IgD-negative memory B cell (primary cell): ENCODE measurements at regions not wholly inside any gene's neighbourhood (a gene's known extent, or its start where the extent isn't known, plus 50 kb on each side); places are given as distances from the start of the nearest gene placed in this dataset.

ENCODE experiments used
- H3K27ac Mint-ChIP-seq, 3 donors: one replicate each; pipeline ENCODE4 v1.8.0; 2020 to 2022; ENCODE audit warnings: mild to moderate bottlenecking in 3 of 3, mixed read lengths in 3 of 3, moderate library complexity in 1 of 3
- H3K27me3 Mint-ChIP-seq: one replicate; pipeline ENCODE4 v1.8.0; 2021; ENCODE audit warnings: mixed read lengths
- H3K36me3 Mint-ChIP-seq: one replicate; pipeline ENCODE4 v1.8.0; 2020; ENCODE audit warnings: mild to moderate bottlenecking, mixed read lengths
- H3K4me1 Mint-ChIP-seq, 3 donors: one replicate each; pipeline ENCODE4 v1.8.0; 2020 to 2022; ENCODE audit warnings: mixed read lengths in 3 of 3, mild to moderate bottlenecking in 1 of 3
- H3K4me3 Mint-ChIP-seq, 4 donors: one replicate each; pipeline ENCODE4 v1.8.0; 2020 to 2022; ENCODE audit warnings: mild to moderate bottlenecking in 4 of 4, mixed read lengths in 4 of 4, moderate library complexity in 3 of 4
- H3K9me3 Mint-ChIP-seq, 3 donors: one replicate each; pipeline ENCODE4 v1.8.0; 2020 to 2021; ENCODE audit warnings: mixed read lengths in 3 of 3, mild to moderate bottlenecking in 1 of 3

DNA sequence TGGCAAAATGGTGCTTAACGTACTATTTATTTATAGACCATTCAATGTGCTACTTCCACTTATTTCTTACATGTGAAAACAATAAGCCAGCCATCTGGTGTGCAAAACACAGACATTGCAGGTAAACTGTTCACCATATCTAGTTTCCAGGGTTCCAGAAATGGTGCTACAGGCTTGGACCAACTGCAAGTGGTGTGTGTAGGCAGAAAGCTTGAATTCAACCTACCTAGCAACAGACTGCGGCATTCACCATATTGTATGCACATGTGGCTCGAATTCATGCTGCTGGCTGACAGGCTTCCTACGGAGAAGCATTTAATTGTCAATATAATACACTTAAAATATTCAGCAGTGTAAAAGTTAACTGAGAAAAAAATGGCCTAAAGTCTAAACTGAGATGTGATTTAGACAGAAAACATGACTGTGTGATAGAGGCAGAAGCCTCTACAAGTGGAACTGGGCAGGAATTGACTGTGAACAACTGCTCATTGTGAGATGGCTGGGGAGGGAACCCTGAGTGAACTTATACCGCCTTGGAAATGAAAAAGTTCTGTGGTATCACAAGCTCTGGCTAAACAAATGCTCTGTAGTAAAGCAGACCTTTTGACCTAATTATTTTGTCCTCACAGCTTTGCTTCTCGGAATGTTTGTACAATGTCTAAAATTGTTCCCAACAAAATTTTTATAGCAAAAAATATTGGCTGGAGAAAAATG, 434.7 kb downstream of the GRIA2 start:
- H3K4me1 Mint-ChIP-seq = no peaks in the 10 kb centered on the region
- peaks cover 0 to 3% (median 2%) of the 10 kb centered on the region in 3 donors for H3K9me3 Mint-ChIP-seq
- no peaks in the 10 kb centered on the region for H3K27me3 Mint-ChIP-seq
- no peak overlapping the region for H3K27ac Mint-ChIP-seq
- no peak overlapping the region for H3K4me3 Mint-ChIP-seq
- no peaks in the 10 kb centered on the region for H3K36me3 Mint-ChIP-seq

DNA sequence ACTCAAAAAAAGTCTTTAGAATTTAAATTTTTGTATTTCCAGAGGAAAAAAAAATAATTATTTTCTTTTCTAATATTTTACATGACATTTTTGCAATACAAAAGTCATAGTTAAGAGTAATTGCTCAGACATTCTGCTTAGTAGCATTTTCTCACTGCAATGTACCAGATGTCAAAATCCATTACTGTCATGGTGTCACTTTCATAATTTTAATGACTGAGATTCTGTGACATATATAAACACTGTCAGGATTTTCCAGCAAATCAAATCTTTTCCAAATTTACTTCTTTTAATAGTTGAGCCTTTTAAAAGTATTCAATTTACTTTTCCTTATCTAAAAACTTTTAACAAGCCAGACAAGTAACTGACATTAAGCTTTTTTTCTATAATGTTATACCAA, 422.7 kb downstream of the GRIA2 start:
- Mint-ChIP-seq H3K4me3 (no peak overlapping the region), H3K9me3 (peaks cover 0 to 7% (median 2%) of the 10 kb centered on the region in 3 donors), H3K4me1 (no peaks in the 10 kb centered on the region), H3K27me3 (no peaks in the 10 kb centered on the region), H3K36me3 (no peaks in the 10 kb centered on the region), H3K27ac (no peak overlapping the region)

DNA sequence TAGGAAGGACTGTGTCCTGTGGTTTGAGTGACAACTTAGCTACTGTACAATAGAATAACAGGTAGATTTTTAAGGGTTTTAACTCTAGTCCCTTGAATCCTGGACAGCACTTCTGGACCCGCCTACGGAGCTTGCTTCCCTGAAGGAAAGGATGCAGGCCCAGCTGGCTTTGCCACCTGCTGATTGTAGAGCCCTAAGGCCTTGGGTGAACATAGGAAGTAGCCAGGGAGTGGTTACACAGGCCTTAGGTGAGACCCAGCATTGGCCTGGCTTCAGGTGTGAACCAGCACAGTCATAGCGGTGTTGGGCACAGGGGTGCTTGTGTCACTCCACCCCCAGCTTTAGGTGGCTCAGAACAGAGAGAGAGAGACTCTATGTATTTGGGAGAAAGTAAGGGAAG, 413.5 kb downstream of the GRIA2 start:
- H3K36me3 Mint-ChIP-seq = no peaks in the 10 kb centered on the region
- no peaks in the 10 kb centered on the region for H3K27me3 Mint-ChIP-seq
- H3K27ac Mint-ChIP-seq = no peak overlapping the region
- H3K4me1 Mint-ChIP-seq = no peaks in the 10 kb centered on the region
- peaks cover 2 to 4% (median 4%) of the 10 kb centered on the region in 3 donors for H3K9me3 Mint-ChIP-seq
- H3K4me3 Mint-ChIP-seq = no peak overlapping the region

DNA sequence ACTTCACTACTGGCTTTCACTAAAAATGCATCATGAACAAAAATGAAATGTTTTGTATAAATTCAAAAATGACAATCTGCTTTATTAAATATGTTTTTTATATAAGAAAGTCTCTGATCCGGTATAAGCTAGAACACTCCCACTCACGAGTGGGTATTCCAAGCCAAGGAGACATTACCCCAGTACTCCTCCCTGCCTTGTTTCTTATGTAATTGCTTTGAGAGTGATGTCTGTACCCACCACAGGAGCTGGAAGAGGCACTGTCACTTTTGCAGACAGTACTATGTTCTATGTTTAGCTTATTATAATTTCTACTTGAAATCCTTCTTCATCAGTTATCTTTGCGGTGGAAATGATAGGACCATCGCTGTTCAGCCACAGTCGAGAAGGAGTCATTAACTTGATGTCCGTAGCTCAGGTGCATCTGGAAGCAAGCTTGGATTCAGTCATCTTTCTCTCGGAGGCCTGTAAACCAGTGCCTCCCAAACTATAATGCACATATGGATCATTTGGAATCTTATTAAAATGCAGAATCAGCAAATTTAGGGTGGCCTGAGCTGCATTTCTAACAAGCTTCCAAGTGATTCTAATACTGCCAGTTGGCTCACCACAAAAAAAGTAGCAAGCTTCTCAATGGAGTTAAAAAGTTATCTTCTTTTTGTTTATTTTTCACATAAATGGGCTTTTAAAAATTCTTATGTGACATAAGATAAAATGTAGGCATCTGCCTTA, 396.4 kb downstream of the GRIA2 start:
- Mint-ChIP-seq H3K4me1 (no peaks in the 10 kb centered on the region), H3K9me3 (peaks cover 0 to 4% (median 4%) of the 10 kb centered on the region in 3 donors), H3K4me3 (no peak overlapping the region), H3K27me3 (no peaks in the 10 kb centered on the region), H3K27ac (no peak overlapping the region), H3K36me3 (no peaks in the 10 kb centered on the region)

DNA sequence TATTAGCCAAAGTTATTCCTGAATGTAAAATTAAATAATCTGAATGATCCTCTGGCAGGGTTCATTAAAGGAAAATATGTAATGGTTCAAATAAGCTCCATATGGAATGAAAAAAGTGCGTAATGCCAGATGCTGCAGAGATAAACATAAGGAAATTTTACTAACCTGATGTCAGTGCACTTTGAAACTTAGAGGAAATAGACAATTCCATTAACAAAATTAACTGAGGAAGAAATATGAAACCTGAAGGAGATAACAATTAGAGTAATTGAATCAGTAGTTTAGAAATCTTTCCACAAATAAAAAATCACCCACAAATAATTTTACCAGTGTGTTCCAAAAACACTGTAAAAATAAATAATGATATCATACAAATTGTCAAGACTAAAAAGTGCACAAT, 387.5 kb downstream of the GRIA2 start:
- H3K27me3 Mint-ChIP-seq = no peaks in the 10 kb centered on the region
- no peak overlapping the region for H3K4me3 Mint-ChIP-seq
- H3K27ac Mint-ChIP-seq = no peak overlapping the region
- H3K9me3 Mint-ChIP-seq = peaks cover 2 to 7% (median 5%) of the 10 kb centered on the region in 3 donors
- no peaks in the 10 kb centered on the region for H3K4me1 Mint-ChIP-seq
- no peaks in the 10 kb centered on the region for H3K36me3 Mint-ChIP-seq

DNA sequence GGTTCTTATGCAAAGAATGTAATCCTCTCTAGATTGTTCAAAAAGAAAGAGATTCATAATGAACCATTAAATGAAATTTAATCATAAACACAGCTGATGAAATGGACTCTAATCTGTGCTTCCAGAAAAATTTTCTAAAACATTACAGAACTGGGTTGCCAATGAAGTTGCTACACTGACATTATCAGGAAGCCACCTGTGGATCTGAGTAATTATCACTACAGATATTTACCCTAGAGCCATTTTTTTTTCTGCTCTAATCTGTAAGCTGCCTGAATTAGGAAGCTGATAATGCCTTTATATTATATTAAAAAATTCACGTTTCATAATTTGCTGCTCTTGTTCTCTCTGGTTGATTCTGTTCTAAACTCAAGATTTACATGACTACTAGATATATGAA, 380.1 kb downstream of the GRIA2 start:
- Mint-ChIP-seq H3K9me3 (peaks cover 0 to 6% (median 4%) of the 10 kb centered on the region in 3 donors), H3K4me1 (no peaks in the 10 kb centered on the region), H3K4me3 (no peak overlapping the region), H3K27me3 (no peaks in the 10 kb centered on the region), H3K27ac (no peak overlapping the region), H3K36me3 (no peaks in the 10 kb centered on the region)

DNA sequence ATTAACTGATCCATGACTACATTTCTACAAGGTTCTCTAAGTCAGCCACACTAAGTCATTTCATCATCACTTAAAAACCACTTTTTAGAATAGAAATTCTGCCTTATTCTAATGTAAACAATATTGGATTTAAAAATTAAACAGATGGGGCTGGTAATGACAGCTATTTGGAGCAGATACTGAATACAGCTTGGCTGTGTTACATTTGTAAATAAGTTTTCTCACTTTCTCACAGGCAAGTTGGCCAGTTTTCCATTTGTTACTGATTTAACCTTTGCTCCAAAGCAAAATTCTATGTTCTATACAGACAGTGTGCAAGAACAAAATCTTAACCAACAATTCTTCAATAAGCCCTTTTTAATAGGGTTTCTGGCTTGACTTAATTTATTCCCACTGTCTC, 370.7 kb downstream of the GRIA2 start:
- Mint-ChIP-seq H3K27me3 (no peaks in the 10 kb centered on the region), H3K4me3 (no peak overlapping the region), H3K27ac (no peak overlapping the region), H3K4me1 (peaks cover 0 to 1% (median 0%) of the 10 kb centered on the region in 3 donors), H3K36me3 (no peaks in the 10 kb centered on the region), H3K9me3 (peaks cover 0 to 4% (median 1%) of the 10 kb centered on the region in 3 donors)

DNA sequence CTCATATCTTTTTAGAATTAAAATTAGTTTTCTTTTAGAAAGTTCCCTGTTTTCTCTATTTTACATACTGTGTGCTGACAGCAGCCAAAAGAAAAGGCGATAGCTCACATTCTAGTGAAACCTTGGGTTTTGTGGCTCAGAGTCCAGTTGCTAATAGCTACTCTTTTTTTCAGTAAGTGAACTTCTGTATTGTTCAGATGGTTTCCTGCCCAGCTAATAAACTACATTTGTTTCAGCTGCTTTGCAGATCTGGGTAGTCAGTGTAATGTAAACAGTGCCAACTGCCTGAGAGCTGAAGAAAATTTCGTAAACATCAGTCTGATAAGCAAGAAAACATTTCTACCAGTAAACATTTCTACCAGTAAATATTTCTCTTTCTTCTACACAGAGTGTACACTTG, 370.2 kb downstream of the GRIA2 start:
- no peaks in the 10 kb centered on the region for H3K36me3 Mint-ChIP-seq
- no peak overlapping the region for H3K27ac Mint-ChIP-seq
- no peak overlapping the region for H3K4me3 Mint-ChIP-seq
- H3K4me1 Mint-ChIP-seq = peaks cover 0 to 1% (median 0%) of the 10 kb centered on the region in 3 donors
- peaks cover 0 to 5% (median 1%) of the 10 kb centered on the region in 3 donors for H3K9me3 Mint-ChIP-seq
- H3K27me3 Mint-ChIP-seq = no peaks in the 10 kb centered on the region

DNA sequence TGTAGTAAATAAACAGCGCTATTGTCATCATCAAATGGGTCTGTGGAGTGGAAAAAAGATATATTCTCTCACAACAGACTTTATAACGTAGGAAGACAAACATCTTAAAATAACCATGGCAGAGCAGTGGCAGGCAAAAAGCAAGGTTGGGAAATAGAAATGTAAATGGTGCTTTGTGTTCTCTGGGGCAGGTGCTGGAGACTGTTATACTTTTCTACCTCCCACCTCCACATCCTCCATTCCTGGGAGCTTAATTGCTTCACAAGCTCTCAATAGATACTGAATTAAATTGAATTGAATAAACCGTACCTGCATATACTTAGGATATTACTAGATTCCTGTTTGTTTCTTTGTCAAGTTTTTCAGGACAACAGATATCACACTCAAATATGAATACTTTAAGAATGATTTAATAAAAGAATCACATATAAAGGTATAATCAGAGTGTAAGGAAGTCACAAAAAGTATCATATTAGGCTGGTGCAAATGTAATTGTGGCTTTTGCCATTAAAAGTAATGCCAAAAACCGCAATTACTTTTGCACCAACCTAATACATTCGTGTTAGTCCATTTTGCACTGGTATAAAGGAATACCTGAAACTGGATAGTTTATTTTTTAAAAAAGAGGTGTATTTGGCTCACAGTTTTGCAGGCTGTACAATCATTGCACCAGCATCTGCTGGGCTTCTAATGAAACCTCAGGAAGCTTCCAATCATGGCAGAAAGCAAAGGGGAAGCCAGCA, 367.3 kb downstream of the GRIA2 start:
- H3K27ac Mint-ChIP-seq = no peak overlapping the region
- H3K27me3 Mint-ChIP-seq = no peaks in the 10 kb centered on the region

DNA sequence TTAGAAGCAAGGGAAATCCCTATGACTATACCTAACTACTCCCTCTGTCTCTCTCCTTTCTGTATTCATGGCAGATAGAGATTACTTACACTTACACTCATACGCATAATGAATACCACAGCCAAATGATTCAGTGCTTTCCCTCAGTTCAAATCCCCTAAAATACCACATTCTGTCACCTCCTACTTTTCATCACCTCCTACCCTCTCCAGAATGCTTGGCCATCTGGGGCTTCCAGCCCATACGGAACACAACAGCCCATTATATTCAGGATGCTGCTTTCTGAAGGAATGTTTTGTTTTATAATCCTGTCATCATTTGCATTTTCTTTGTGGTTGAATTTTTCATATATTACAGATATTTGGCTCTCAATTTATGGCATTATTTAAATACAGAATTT, 361.6 kb downstream of the GRIA2 start:
- Mint-ChIP-seq H3K4me1 (no peaks in the 10 kb centered on the region), H3K27ac (no peak overlapping the region), H3K9me3 (peaks cover 4% of the 10 kb centered on the region in 3 donors), H3K36me3 (no peaks in the 10 kb centered on the region), H3K27me3 (no peaks in the 10 kb centered on the region), H3K4me3 (no peak overlapping the region)

More for the DNA sequence above, 367.3 kb downstream of the GRIA2 start:
- H3K4me1 Mint-ChIP-seq = peaks cover 0 to 1% (median 0%) of the 10 kb centered on the region in 3 donors
- peaks cover 0 to 3% (median 2%) of the 10 kb centered on the region in 3 donors for H3K9me3 Mint-ChIP-seq
- no peaks in the 10 kb centered on the region for H3K36me3 Mint-ChIP-seq
- H3K4me3 Mint-ChIP-seq = no peak overlapping the region

DNA sequence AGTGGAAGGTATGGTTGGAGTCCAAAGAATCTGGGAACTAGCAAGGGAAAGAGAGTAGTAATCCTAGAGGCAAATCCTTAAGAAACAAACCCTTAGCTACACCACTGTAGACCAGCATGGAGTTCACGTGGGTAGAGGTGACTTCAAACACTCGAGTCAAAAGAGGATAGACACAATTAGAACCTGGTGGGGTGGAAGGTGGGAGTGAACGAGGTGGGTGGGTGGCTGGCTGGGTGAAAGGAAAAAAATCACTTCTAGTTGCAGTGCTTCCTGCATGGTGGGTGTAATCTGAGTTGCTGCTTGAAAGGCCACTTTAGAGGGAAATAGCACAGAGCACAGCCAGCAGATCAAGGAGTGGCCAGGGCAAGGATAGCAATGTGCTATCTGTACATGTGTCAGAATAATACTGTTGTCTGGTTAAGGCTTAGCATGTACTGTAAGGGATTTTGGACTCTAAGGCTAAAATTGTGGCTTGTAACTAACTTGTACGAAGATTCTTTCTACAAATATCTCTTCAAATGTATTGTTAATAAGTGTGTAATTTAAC, 356.2 kb downstream of the GRIA2 start:
- Mint-ChIP-seq H3K36me3 (no peaks in the 10 kb centered on the region), H3K4me1 (no peaks in the 10 kb centered on the region), H3K27me3 (no peaks in the 10 kb centered on the region), H3K27ac (peak overlapping the region in 1 of 3 donors; percentile 39), H3K9me3 (peaks cover 0 to 4% (median 0%) of the 10 kb centered on the region in 3 donors), H3K4me3 (no peak overlapping the region)

DNA sequence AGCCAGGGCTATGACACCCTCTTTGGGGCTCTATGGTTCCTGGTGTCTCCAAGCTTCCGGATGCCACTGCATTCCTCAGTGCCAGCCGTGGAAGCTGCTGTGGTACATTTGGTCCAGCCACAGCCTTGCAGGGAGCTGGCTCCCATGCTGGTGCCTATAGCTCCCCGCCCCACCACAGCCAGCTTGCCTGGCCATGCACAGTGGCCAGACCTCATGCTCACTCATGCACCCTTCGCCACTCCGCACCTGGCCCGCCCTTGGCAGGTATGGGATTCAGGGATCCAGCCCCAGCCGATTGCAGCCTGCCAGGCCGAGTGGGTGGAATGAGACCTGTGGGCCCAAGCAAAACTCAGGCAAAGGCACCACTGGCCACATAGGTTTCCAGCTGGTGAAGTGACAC, 354.8 kb downstream of the GRIA2 start:
- Mint-ChIP-seq H3K9me3 (peaks cover 0 to 2% (median 0%) of the 10 kb centered on the region in 3 donors), H3K27ac (no peak overlapping the region), H3K4me1 (no peaks in the 10 kb centered on the region), H3K27me3 (no peaks in the 10 kb centered on the region), H3K36me3 (no peaks in the 10 kb centered on the region), H3K4me3 (no peak overlapping the region)

DNA sequence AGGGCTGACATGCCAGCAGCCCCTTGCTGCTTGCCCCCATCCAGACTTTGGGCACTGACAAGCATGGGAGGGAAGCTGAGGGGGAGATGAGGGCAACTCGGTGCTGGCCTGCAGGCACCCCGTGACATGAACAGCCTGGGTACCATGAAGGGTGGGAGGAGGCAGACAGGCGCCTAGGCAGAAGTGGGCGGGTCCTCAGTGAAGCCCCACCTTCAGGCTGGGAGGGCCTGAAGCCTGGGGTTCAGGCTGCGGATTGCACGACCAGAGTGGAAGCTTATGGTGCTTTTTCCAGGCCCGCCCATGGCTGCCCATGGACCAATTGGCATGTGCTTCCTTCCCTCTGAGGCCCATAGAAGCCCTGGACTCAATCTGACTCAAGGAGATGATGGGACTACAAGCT, 354.1 kb downstream of the GRIA2 start:
- no peaks in the 10 kb centered on the region for H3K27me3 Mint-ChIP-seq
- no peak overlapping the region for H3K27ac Mint-ChIP-seq
- peaks cover 0 to 2% (median 0%) of the 10 kb centered on the region in 3 donors for H3K9me3 Mint-ChIP-seq
- H3K4me3 Mint-ChIP-seq = no peak overlapping the region
- H3K36me3 Mint-ChIP-seq = no peaks in the 10 kb centered on the region
- H3K4me1 Mint-ChIP-seq = no peaks in the 10 kb centered on the region

DNA sequence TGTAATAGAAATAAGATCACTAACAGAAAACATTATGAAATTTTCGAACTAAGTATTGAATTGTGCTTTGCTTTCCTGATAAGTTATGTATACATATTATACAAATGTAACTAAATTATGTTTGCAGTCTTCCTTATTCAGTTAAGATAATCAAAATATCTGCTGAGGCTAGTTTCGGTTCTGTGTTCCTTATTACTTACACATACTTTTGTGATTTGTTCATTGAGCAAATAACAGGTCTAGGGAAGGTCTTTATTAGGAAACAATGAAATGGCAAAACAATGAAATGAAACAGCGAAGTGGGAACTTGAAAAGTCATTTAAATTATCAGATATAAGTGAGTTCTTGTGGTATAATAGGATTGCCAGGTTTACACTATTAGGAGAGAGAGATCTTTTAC, 352.4 kb downstream of the GRIA2 start:
- Mint-ChIP-seq H3K4me1 (no peaks in the 10 kb centered on the region), H3K9me3 (peaks cover 0 to 2% (median 0%) of the 10 kb centered on the region in 3 donors), H3K4me3 (no peak overlapping the region), H3K36me3 (no peaks in the 10 kb centered on the region), H3K27me3 (no peaks in the 10 kb centered on the region), H3K27ac (no peak overlapping the region)

DNA sequence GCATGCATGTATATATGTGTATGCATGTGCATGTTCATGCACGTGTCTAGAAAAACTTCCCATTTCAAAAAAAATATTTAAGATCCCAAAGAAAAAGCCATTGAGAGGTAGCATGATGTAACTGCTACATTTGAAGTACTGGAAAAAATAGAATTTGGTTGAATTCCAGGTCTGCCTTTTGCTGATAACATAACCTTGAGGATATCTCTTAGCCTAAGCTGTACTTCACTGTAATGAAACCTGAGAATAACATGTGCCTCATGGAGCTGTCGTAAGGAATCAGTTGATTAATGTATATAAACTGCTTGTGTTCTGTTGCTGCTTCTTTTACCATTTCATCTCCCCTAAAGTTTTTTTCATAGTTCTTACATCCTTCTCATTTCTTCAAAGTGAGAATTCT, 351.8 kb downstream of the GRIA2 start:
- H3K9me3 Mint-ChIP-seq = peaks cover 0 to 2% (median 0%) of the 10 kb centered on the region in 3 donors
- no peak overlapping the region for H3K27ac Mint-ChIP-seq
- no peak overlapping the region for H3K4me3 Mint-ChIP-seq
- no peaks in the 10 kb centered on the region for H3K36me3 Mint-ChIP-seq
- no peaks in the 10 kb centered on the region for H3K4me1 Mint-ChIP-seq
- no peaks in the 10 kb centered on the region for H3K27me3 Mint-ChIP-seq
